ENCODE measurements at regions not wholly inside any gene's neighbourhood (a gene's known extent, or its start where the extent isn't known, plus 50 kb on each side); places are given as distances from the start of the nearest gene placed in this dataset.

DNA sequence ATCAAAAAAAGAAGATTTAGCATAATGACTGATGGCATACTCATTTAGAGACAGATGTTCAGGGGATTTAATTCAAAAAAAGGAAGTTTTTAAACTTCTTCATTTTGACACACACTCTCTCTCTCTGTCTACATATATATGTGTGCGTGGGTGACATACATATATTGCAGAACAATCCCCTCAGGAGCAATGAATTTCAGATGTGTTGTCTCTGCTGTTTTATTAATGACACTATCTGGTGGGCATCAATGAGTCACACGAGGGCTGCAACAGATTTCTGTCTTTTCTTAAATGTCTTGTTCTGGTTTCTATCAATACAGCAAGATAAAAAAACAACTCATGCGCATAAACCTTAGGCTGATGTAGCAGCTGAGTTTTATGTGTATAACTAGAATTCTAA is 123.5 kb upstream of the SLCO6A1 start:
- no peak for FAIRE-seq
- H3K9me3 ChIP-seq (ENCODE audit: control insufficient read depth in 2 of 2, insufficient read depth in 1 of 2, low read depth in 1 of 2, low read length in 1 of 2), result no peaks in the 10 kb centered on the region
- no peak for DNase-seq

GRCh38 chr5:102623329-102624065 is 124.7 kb upstream of the SLCO6A1 start:
- Histone ChIP-seq H3K27ac (ENCODE audit: low read depth in 1 of 3, low read length in 2 of 3) (no peak overlapping the region), H3K4me1 (ENCODE audit: control insufficient read depth in 3 of 3, insufficient read depth in 2 of 3, low read depth in 1 of 3, low read length in 2 of 3) (no peaks in the 10 kb centered on the region), H3K36me3 (ENCODE audit: control insufficient read depth in 3 of 3, insufficient read depth in 2 of 3, low read depth in 1 of 3, low read length in 3 of 3) (no peaks in the 10 kb centered on the region), H3K4me3 (ENCODE audit: low read depth in 1 of 3, low read length in 3 of 3) (no peak overlapping the region), H3K27me3 (ENCODE audit: control insufficient read depth in 3 of 3, insufficient read depth in 3 of 3, low read length in 3 of 3) (no peaks in the 10 kb centered on the region), H3K9me3 (ENCODE audit: control insufficient read depth in 2 of 2, insufficient read depth in 1 of 2, low read depth in 1 of 2, low read length in 1 of 2) (no peaks in the 10 kb centered on the region)
- DNase-seq (no peak), FAIRE-seq (no peak)
- WGBS, 3 donors, result 68 to 86% (median 79%) methylated on average over 4 of the region's 4 CpGs

More for the DNA sequence above, 123.5 kb upstream of the SLCO6A1 start:
- Histone ChIP-seq H3K27ac (ENCODE audit: low read depth in 1 of 3, low read length in 2 of 3) (no peak overlapping the region), H3K36me3 (ENCODE audit: control insufficient read depth in 3 of 3, insufficient read depth in 2 of 3, low read depth in 1 of 3, low read length in 3 of 3) (no peaks in the 10 kb centered on the region), H3K27me3 (ENCODE audit: control insufficient read depth in 3 of 3, insufficient read depth in 3 of 3, low read length in 3 of 3) (no peaks in the 10 kb centered on the region), H3K4me3 (ENCODE audit: low read depth in 1 of 3, low read length in 3 of 3) (no peak overlapping the region), H3K4me1 (ENCODE audit: control insufficient read depth in 3 of 3, insufficient read depth in 2 of 3, low read depth in 1 of 3, low read length in 2 of 3) (no peaks in the 10 kb centered on the region)
- WGBS, 3 donors, result 72 to 80% (median 73%) methylated on average over 3 of the region's 3 CpGs

DNA sequence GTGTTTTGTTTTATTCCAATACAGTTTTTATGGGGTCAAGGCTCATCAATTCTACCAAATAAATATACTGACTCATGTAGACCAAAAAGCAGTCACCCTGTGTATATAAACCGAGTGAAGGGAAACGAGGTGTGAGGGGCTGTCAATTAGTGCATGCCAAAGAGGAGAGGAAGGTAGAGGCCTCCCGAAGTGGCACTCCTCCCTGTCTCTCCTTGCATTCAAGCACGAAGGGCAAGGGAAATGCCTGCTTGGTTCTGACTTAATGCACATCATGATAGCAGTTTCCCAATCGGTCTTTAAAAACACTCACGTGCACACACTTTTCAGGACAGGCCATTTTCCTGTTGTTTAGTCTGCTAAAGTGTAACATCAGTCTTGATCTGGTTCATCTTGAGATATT is 125.6 kb upstream of the SLCO6A1 start:
- Histone ChIP-seq H3K27me3 (ENCODE audit: control insufficient read depth in 3 of 3, insufficient read depth in 3 of 3, low read length in 3 of 3) (peaks cover 0 to 2% (median 0%) of the 10 kb centered on the region in 3 donors), H3K9me3 (ENCODE audit: control insufficient read depth in 2 of 2, insufficient read depth in 1 of 2, low read depth in 1 of 2, low read length in 1 of 2) (no peaks in the 10 kb centered on the region), H3K4me3 (ENCODE audit: low read depth in 1 of 3, low read length in 3 of 3) (no peak overlapping the region), H3K36me3 (ENCODE audit: control insufficient read depth in 3 of 3, insufficient read depth in 2 of 3, low read depth in 1 of 3, low read length in 3 of 3) (no peaks in the 10 kb centered on the region), H3K27ac (ENCODE audit: low read depth in 1 of 3, low read length in 2 of 3) (no peak overlapping the region), H3K4me1 (ENCODE audit: control insufficient read depth in 3 of 3, insufficient read depth in 2 of 3, low read depth in 1 of 3, low read length in 2 of 3) (no peaks in the 10 kb centered on the region)
- DNase-seq (no peak), FAIRE-seq (no peak)
- WGBS, 3 donors, result 65 to 73% (median 72%) methylated on average over 6 of the region's 6 CpGs

GRCh38 chr5:102625468-102625867 is 126.7 kb upstream of the SLCO6A1 start:
- DNase-seq, result no peak
- FAIRE-seq, result no peak
- Histone ChIP-seq H3K9me3 (ENCODE audit: control insufficient read depth in 2 of 2, insufficient read depth in 1 of 2, low read depth in 1 of 2, low read length in 1 of 2) (no peaks in the 10 kb centered on the region), H3K27ac (ENCODE audit: low read depth in 1 of 3, low read length in 2 of 3) (no peak overlapping the region), H3K27me3 (ENCODE audit: control insufficient read depth in 3 of 3, insufficient read depth in 3 of 3, low read length in 3 of 3) (peaks cover 0 to 2% (median 0%) of the 10 kb centered on the region in 3 donors), H3K4me1 (ENCODE audit: control insufficient read depth in 3 of 3, insufficient read depth in 2 of 3, low read depth in 1 of 3, low read length in 2 of 3) (no peaks in the 10 kb centered on the region), H3K36me3 (ENCODE audit: control insufficient read depth in 3 of 3, insufficient read depth in 2 of 3, low read depth in 1 of 3, low read length in 3 of 3) (no peaks in the 10 kb centered on the region), H3K4me3 (ENCODE audit: low read depth in 1 of 3, low read length in 3 of 3) (no peak overlapping the region)

- Histone ChIP-seq H3K9me3 (ENCODE audit: control insufficient read depth in 2 of 2, insufficient read depth in 1 of 2, low read depth in 1 of 2, low read length in 1 of 2) (no peaks in the 10 kb centered on the region), H3K27me3 (ENCODE audit: control insufficient read depth in 3 of 3, insufficient read depth in 3 of 3, low read length in 3 of 3) (peaks cover 0 to 2% (median 0%) of the 10 kb centered on the region in 3 donors), H3K36me3 (ENCODE audit: control insufficient read depth in 3 of 3, insufficient read depth in 2 of 3, low read depth in 1 of 3, low read length in 3 of 3) (no peaks in the 10 kb centered on the region), H3K27ac (ENCODE audit: low read depth in 1 of 3, low read length in 2 of 3) (no peak overlapping the region), H3K4me1 (ENCODE audit: control insufficient read depth in 3 of 3, insufficient read depth in 2 of 3, low read depth in 1 of 3, low read length in 2 of 3) (no peaks in the 10 kb centered on the region), H3K4me3 (ENCODE audit: low read depth in 1 of 3, low read length in 3 of 3) (no peak overlapping the region)
- 55 to 69% (median 57%) methylated on average over 3 of the region's 3 CpGs for WGBS, 3 donors
- FAIRE-seq (no peak), DNase-seq (no peak)
Observed at GRCh38 chr5:102625928-102626327, 127.1 kb upstream of the SLCO6A1 start.

DNA sequence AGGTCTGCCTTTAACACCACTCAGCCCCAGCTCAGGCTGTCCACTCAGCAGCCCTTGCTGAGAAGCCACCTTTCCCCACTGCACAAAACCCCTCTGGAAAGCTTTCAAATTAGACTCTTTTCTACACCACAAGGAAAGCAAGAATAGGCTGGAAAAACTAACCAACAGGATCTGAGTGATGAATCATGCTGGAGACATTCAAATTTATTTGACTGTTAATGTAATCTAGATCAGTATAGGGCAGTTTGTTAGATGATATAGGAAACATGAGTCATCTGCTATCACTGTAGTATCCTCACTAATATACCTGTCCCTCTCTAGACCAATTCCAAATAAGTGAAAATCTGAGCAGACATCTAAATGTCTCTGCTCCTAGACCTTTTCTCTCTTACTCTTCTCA is 127.8 kb upstream of the PAM start:
- Histone ChIP-seq H3K27ac (ENCODE audit: low read depth in 1 of 3, low read length in 2 of 3) (no peak overlapping the region), H3K36me3 (ENCODE audit: control insufficient read depth in 3 of 3, insufficient read depth in 2 of 3, low read depth in 1 of 3, low read length in 3 of 3) (no peaks in the 10 kb centered on the region), H3K9me3 (ENCODE audit: control insufficient read depth in 2 of 2, insufficient read depth in 1 of 2, low read depth in 1 of 2, low read length in 1 of 2) (no peaks in the 10 kb centered on the region), H3K27me3 (ENCODE audit: control insufficient read depth in 3 of 3, insufficient read depth in 3 of 3, low read length in 3 of 3) (peaks cover 0 to 2% (median 0%) of the 10 kb centered on the region in 3 donors), H3K4me3 (ENCODE audit: low read depth in 1 of 3, low read length in 3 of 3) (no peak overlapping the region), H3K4me1 (ENCODE audit: control insufficient read depth in 3 of 3, insufficient read depth in 2 of 3, low read depth in 1 of 3, low read length in 2 of 3) (no peaks in the 10 kb centered on the region)
- no peak for DNase-seq
- FAIRE-seq, result no peak

DNA sequence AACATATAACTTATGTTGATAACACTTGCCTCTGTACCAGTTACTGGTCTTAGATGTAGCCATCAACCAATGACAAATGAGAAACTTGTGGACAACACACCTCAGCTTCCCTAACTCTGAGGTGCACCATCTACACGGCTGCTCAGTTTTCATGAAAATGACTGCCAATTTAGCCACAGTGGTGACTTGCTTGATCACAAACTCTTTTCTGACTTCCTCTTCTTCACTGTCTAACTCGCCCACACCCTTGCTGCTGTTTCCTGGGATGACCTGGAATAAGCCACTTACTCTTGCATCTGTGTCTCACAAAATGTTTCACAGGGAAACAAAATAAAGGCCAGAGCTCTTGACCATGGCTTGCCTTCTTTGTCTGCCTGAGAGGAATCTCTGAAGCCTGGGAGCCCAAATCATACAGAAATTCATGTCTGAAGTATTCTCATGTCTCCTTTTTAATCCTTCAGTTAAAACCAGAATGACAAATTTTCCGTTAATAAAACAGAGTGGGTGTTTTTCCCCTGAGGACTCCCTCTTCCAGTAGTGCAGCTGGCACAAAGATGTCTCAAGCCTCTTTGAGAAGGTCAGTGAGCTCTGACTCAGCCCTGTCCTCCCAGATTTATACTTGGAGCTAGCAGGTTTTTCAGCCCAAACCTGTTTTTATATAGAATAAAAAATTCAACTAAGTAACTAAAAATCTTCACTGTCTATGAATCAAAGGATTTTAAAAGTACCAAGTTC is 126.5 kb upstream of the PAM start:
- FAIRE-seq (no peak), DNase-seq (no peak)
- H3K27ac ChIP-seq (ENCODE audit: low read depth in 1 of 3, low read length in 2 of 3), result peak overlapping the region in 1 of 3 donors; percentile 5
- H3K9me3 ChIP-seq (ENCODE audit: control insufficient read depth in 2 of 2, insufficient read depth in 1 of 2, low read depth in 1 of 2, low read length in 1 of 2), result no peaks in the 10 kb centered on the region
- no peak overlapping the region for H3K4me3 ChIP-seq (ENCODE audit: low read depth in 1 of 3, low read length in 3 of 3)
- 59 to 77% (median 64%) methylated on average over 3 of the region's 3 CpGs for WGBS, 3 donors
- no peaks in the 10 kb centered on the region for H3K36me3 ChIP-seq (ENCODE audit: control insufficient read depth in 3 of 3, insufficient read depth in 2 of 3, low read depth in 1 of 3, low read length in 3 of 3)
- H3K4me1 ChIP-seq (ENCODE audit: control insufficient read depth in 3 of 3, insufficient read depth in 2 of 3, low read depth in 1 of 3, low read length in 2 of 3), result no peaks in the 10 kb centered on the region
- peaks cover 0 to 2% (median 0%) of the 10 kb centered on the region in 3 donors for H3K27me3 ChIP-seq (ENCODE audit: control insufficient read depth in 3 of 3, insufficient read depth in 3 of 3, low read length in 3 of 3)

DNA sequence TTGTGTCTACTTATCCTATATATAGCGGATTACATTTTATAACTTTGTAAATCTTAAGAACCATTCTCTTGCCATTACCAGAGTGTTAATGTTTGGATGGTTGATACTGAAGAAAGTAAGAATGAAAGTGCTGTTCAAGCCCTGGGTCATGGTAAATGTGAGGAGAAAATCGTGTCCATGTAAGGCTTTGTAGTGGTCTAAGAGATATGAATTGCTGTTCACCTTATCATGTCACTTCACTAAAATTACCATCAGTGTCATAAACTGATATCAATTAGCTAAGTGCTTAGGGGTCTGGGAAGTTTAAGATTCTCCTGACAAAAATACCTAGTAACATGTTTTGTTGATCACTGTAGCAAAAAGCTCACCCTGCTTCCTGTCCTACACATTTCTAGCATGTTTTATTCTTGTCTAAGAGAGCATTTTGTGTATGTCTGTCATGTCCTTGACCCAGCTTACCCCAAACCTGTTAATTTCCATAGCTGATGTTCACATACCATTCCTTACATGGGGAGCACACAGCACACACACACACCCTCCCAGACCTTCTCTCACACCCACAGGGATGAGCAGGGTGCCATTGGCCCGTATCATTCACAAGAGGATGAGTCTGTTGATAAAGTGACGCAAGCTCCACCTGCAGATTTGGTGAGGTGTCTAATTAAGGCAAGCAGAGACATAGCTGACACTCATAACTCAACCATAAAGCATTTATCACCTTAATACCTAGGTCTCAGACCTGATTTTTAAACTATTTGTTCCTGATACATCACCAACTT is 125.1 kb upstream of the PAM start:
- peaks cover 0 to 2% (median 0%) of the 10 kb centered on the region in 3 donors for H3K27me3 ChIP-seq (ENCODE audit: control insufficient read depth in 3 of 3, insufficient read depth in 3 of 3, low read length in 3 of 3)

More for the DNA sequence above, 125.1 kb upstream of the PAM start:
- Histone ChIP-seq H3K9me3 (ENCODE audit: control insufficient read depth in 2 of 2, insufficient read depth in 1 of 2, low read depth in 1 of 2, low read length in 1 of 2) (no peaks in the 10 kb centered on the region), H3K4me1 (ENCODE audit: control insufficient read depth in 3 of 3, insufficient read depth in 2 of 3, low read depth in 1 of 3, low read length in 2 of 3) (no peaks in the 10 kb centered on the region), H3K4me3 (ENCODE audit: low read depth in 1 of 3, low read length in 3 of 3) (no peak overlapping the region), H3K36me3 (ENCODE audit: control insufficient read depth in 3 of 3, insufficient read depth in 2 of 3, low read depth in 1 of 3, low read length in 3 of 3) (no peaks in the 10 kb centered on the region), H3K27ac (ENCODE audit: low read depth in 1 of 3, low read length in 2 of 3) (no peak overlapping the region)
- 73 to 84% (median 78%) methylated on average over 4 of the region's 4 CpGs for WGBS, 3 donors
- no peak for FAIRE-seq
- DNase-seq, result no peak
